ENCODE measurements at regions not wholly inside any gene's neighbourhood (a gene's known extent, or its start where the extent isn't known, plus 50 kb on each side); places are given as distances from the start of the nearest gene placed in this dataset.

DNA sequence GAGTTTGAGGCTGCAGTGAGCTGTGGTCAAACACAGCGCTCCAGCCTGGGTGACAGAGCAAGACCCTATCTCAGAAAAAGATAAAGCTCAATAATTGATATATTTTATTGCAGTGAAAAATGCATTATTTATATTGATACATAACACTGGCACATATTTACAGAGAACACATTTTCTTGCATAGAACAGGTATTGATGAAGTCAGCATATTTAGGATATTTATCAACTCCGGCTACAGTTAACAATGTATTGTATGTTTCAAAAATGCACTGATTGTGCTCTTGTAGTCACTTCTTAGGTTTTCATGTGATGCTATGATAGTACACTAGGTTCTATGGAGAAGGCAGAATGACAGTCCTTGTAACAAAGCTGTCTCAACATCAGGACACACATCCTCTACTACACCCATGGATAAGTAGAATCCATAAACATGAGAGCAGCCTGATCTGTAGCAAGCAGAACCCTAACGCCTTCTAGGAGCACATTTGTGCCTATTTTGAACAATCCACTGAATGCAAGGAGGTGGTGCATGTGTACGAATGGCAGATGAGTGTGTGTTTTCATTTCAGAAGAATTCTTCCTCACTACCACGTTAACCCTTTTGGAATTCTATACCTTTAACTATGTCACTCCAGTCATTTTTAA, 586.1 kb upstream of the CELF2 start:
- no peak for ATAC-seq
- Mint-ChIP-seq H3K27ac (no peak overlapping the region), H3K36me3 (no peaks in the 10 kb centered on the region), H3K9me3 (no peaks in the 10 kb centered on the region)
- DNase-seq (ENCODE audit: low spot score in 2 of 2) = no peak

DNA sequence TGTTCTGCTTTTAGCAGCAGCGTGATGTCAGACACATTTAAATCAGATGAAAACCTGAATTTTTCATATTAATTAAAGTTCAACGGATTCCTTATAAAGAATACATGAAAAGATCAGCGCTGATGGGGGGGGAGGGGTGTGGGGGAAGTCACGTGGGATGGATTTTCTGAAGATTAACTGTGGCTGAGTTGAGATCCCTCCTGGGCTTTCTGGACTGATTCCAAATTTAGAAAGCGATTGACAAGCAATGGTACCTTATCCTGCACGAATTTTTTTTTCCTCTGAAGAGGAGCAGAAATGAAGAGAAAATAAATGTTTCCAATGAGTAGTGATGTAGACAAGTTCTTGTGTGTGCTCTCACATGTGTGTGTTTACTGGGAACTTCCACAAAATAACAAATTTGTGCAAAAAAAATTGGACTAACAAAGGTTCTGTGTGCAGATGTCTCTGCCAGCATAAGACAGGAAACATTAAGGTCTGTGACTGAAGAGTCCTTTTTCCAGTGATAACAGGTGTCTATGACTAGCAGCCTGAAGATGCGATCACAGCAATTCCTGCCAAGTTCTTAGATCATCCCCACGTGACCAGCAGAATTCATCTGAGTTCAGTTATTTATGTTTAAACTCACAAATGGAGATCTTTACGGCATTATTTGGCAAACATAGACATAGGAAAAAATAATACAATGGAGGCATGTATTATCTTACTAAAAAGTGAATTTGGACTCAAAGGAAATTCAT, 585.2 kb upstream of the CELF2 start:
- DNase-seq (ENCODE audit: low spot score in 2 of 2) (no peak), ATAC-seq (no peak)
- Mint-ChIP-seq H3K36me3 (no peaks in the 10 kb centered on the region), H3K9me3 (no peaks in the 10 kb centered on the region), H3K27ac (no peak overlapping the region)

DNA sequence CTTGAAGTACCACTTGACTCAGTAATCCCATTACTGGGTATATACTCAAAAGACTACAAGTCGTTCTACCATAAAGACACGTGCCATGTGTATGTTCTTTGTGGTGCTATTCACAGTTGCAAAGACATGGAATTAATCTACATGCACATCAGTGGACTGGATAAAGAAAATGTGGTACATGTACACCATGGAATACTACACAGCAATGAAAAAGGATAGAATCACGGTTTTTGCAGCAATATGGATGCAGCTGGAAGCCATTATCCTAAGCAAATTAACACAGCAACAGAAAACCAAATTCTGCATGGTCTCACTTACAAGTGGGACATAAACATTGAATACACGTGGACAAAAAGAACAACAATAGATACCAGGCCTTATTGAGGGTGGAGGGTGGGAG, 583.4 kb upstream of the CELF2 start:
- ATAC-seq = no peak
- H3K36me3 Mint-ChIP-seq = no peaks in the 10 kb centered on the region
- DNase-seq (ENCODE audit: low spot score in 2 of 2) = no peak
- no peaks in the 10 kb centered on the region for H3K9me3 Mint-ChIP-seq
- no peak overlapping the region for H3K27ac Mint-ChIP-seq

DNA sequence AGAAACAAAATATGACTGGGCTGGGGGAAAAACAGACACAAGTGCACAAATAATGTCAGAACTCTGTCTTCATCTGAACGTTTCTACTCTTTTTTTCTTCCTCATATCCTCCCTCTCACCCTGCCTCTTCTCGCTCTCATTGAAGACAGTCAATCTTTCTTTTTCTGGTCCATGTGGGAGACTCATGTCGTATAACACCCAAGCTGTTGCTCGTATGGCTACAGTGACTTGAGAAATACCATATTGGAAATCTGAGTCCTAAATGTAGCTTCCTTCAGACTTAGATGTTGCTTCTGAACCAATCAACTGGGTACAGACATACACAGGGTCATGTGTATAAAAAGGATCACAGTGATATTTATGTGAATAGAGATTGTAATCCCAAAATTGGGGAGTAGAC, 579.8 kb upstream of the CELF2 start:
- no peak for ATAC-seq
- Mint-ChIP-seq H3K9me3 (no peaks in the 10 kb centered on the region), H3K27ac (no peak overlapping the region), H3K36me3 (no peaks in the 10 kb centered on the region)
- DNase-seq (ENCODE audit: low spot score in 2 of 2) = no peak

DNA sequence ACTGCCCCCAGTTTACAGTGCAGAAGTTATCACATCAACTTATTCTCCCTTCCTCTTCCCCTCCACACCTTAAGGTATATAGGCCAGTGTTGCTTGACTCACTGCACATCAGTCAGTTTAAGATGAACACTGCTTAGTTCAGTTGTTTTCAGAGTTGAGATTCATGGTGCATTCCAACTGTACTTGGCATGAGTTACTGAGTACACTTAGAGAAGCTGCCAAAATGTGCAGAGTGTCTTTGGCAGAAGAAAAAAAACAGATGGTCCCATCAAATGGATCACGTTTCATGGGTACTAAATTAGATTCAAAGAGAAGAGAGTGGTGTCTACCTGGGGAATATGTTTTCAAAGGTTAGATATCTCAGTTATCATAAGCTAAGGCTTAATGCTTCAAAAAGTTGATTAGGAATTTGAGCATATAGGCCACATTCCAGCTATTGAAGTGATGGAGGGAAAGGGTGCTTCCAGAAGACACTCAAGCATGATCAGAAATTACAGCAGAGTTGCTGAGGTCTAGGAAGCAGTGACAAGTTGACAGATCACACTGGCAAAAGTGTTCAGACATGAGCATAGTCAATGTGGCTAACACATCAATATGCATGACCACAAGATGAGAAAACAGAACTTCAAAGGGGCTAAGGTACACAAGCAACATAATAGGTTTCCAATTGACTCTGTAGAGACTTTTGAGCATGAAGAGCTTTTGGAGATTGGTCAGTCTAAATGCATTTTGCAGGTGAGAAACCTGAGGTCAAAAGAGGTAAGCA, 579.2 kb upstream of the CELF2 start:
- H3K9me3 Mint-ChIP-seq = no peaks in the 10 kb centered on the region
- peak in 1 of 2 donors; percentile 64 for ATAC-seq

DNA sequence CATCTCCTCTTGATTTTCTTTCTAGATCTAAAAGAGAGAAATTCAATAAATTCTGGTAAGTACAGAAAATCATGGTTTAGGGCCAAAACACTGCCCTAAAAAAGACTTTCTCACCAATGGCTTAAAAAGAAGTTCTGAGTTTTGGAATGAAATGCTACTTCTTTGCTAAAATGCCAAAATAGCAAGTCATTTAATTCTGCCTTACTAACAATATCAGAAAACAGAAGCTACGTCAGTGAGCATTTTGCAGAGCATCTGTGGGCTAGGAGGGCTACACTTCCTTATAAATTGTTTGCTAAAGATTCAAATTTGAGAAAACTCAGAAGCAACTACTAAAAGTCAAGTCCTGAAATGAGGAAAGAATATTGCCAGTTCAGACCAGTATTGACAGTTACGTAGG, 560.8 kb upstream of the CELF2 start:
- Mint-ChIP-seq H3K27ac (no peak overlapping the region), H3K36me3 (peaks cover 0 to 6% of the 10 kb centered on the region in 2 donors), H3K9me3 (peaks cover 5 to 15% of the 10 kb centered on the region in 2 donors)
- DNase-seq (ENCODE audit: low spot score in 2 of 2) = no peak
- ATAC-seq = no peak

More for the DNA sequence above, 579.2 kb upstream of the CELF2 start:
- H3K27ac Mint-ChIP-seq = no peak overlapping the region
- H3K36me3 Mint-ChIP-seq = no peaks in the 10 kb centered on the region
- DNase-seq (ENCODE audit: low spot score in 2 of 2) = no peak

DNA sequence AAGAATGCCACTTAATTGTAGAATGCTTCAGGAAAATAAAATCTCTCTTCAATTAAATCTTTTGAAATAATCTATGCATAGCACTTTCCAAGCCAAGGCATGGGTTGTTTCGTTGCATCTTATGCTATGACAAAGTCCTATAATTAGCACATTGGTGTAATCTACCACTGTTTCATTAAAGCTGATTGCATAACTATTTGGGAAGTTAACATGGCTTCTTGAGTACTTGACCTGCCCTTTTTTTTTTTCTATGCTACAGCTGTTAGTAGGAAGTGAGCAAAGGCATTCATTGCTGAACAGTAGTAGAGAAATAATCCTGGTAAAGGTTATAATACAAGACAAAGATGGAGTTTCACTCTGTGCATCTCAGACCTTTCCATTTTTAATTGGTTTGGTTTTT, 557.2 kb upstream of the CELF2 start:
- H3K9me3 Mint-ChIP-seq = no peaks in the 10 kb centered on the region
- ATAC-seq (no peak), DNase-seq (ENCODE audit: low spot score in 2 of 2) (no peak)
- no peaks in the 10 kb centered on the region for H3K36me3 Mint-ChIP-seq
- no peak overlapping the region for H3K27ac Mint-ChIP-seq

DNA sequence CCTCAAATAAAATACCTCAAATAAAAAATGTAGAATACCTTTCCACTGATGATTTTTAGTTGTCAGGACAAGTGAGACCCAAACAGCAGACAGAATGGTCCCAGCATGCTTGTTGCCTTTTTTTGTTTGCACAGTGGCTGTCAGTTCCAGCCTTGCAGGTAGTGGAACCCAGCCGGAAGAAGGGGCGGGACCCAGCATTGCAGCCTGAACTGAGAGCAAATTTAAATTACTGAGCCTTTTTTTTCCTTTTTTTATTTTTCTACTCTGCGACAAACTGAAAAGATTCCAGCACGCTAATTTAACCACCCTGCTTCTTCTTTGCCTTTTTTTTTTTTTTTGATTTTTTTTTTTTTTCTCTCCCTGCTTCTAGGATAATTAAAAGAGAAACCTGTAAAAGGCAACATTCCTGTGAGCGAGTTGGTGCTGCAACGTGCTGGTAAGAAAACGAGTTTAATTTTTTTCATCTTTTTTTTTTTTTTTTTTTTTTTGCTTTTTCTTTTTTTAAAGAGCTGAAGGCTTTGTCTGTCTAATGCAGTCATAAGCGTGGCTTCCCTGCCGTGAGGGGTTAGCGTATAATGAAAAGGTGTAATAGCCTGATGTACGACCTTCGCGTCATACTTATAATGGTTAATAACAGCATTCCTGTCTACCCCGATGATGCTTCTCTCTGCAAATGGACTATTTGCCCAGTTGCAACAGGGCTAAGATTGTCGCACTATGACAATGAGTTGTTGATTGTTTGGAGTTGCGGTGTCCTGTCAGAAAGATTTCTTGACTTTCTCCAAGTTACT, 555.3 kb upstream of the CELF2 start:
- Mint-ChIP-seq H3K27ac (no peak overlapping the region), H3K36me3 (no peaks in the 10 kb centered on the region), H3K9me3 (no peaks in the 10 kb centered on the region)
- DNase-seq (ENCODE audit: low spot score in 2 of 2) (no peak), ATAC-seq (no peak)

DNA sequence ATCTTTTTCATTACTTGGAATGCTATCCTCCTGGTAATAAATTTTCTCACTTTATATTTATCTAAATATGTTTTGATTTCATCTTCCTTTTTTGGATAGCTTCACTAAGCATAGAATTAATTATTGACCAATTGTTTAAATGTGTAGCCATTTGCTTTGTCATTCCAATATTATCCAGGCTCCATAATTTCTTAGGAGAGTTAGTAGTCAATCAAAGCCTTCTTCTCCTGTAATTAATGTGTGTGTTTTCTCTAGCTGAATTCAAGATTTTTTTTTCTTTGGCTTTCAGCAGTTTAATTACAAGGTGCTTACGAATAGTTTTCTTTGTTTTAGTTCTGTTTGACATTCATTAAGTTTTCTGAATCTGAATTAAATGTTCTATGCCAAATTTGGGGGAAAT, 545.9 kb upstream of the CELF2 start:
- Mint-ChIP-seq H3K27ac (no peak overlapping the region), H3K9me3 (peaks cover 10 to 12% of the 10 kb centered on the region in 2 donors), H3K36me3 (peaks cover 9 to 10% of the 10 kb centered on the region in 2 donors)
- ATAC-seq (no peak), DNase-seq (ENCODE audit: low spot score in 2 of 2) (no peak)

DNA sequence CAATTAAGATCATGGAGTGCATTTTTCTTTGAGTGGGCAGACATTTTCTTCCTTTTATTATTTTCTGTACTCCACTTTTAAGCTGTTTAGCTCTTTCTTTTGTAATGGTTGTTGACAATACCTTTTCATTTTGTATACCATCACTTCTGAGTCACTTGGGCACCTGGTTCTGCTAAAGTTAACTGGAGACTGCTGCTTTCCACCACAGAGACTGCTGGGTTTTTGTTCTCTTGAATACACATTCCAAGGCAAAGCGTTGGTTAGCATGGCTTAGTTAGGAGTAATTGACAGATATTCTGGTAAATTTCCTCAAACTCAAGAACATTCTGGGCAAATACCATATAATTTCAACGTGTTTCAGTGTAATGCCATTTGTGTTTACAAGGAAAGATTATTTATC, 541.9 kb upstream of the CELF2 start:
- Mint-ChIP-seq H3K9me3 (peaks cover 10 to 12% of the 10 kb centered on the region in 2 donors), H3K27ac (no peak overlapping the region), H3K36me3 (peaks cover 9 to 10% of the 10 kb centered on the region in 2 donors)
- DNase-seq (ENCODE audit: low spot score in 2 of 2) (no peak), ATAC-seq (no peak)

DNA sequence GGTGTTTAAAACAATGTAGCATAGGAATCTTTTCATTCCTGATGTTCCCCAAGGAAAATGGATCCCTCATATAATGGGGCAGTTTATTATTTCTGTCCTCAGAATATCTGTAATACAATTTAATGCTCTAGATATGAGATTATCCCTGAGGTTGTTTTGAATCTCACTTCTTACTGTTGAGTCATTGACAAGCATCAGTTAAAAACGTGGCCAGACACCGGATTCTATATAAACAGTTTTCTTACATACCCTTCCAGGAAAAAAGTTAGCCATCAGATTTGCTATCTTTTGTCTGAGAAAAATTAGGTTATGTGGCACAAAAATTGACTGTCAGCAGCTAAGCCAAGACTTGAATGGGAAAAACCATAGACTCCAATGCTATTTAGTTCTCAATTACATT, 539.8 kb upstream of the CELF2 start:
- ATAC-seq (no peak), DNase-seq (ENCODE audit: low spot score in 2 of 2) (no peak)
- Mint-ChIP-seq H3K9me3 (peaks cover 5 to 6% of the 10 kb centered on the region in 2 donors), H3K36me3 (peaks cover 5 to 7% of the 10 kb centered on the region in 2 donors), H3K27ac (no peak overlapping the region)

DNA sequence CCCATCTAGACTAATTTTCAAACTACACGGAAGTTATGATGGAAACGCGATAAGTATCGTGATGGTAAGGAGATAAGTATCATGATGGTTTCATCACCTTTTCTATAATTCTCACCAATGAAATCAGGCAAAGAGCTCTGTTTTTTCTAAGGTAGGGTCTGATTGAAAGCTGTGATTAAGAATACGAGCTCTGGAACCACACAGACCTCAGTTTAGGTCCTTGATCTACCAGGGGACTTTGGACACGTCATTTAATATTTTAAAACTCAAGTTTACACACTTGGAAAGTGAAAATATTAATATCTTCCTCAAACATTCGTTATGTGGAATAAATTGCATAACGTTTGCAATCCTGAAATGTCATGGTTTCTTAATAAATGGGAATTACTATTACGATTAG, 538.2 kb upstream of the CELF2 start:
- Mint-ChIP-seq H3K36me3 (no peaks in the 10 kb centered on the region), H3K9me3 (no peaks in the 10 kb centered on the region), H3K27ac (no peak overlapping the region)
- ATAC-seq (no peak), DNase-seq (ENCODE audit: low spot score in 2 of 2) (no peak)

DNA sequence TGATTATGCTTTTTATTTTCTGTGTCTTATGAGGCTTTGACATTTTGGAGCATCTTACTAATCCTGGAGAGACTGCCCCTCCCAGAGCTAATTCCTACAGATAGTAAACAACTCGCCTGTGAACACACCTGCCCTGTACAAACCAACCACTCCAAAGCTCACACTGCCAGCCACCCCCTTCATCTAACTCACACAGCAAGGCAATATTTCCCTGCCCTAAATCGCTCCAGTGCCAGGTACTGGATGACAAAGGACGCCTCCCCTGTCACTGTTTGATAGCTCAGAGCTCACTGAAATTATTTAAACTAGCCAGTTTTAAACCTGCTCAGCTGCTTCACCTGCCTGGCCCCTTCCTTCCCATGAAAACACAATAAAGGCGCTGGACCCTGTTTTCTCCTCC, 535.1 kb upstream of the CELF2 start:
- ATAC-seq (no peak), DNase-seq (ENCODE audit: low spot score in 2 of 2) (no peak)
- Mint-ChIP-seq H3K9me3 (no peaks in the 10 kb centered on the region), H3K27ac (no peak overlapping the region), H3K36me3 (no peaks in the 10 kb centered on the region)

DNA sequence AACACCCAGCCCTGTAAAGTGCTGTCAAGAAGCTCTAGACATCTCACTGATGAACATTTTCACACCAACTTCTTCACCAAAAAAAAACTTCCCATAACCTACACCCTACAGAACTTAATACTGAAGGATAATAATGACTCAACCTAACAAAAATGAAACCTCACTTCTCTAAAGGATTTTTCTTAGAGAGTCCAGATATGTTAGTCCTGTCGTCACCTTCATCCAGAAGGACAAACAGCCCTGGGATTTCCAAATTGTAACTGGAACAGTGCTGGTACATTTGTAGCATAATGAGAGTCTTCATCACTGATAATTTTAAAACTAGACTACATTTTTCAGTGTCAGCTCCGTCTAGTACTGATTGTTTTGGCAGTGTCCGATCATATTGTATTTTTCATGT, 528.6 kb upstream of the CELF2 start:
- ATAC-seq = no peak
- H3K27ac Mint-ChIP-seq = no peak overlapping the region
- DNase-seq (ENCODE audit: low spot score in 2 of 2) = no peak
- H3K9me3 Mint-ChIP-seq = peaks cover 0 to 3% of the 10 kb centered on the region in 2 donors
- no peaks in the 10 kb centered on the region for H3K36me3 Mint-ChIP-seq

DNA sequence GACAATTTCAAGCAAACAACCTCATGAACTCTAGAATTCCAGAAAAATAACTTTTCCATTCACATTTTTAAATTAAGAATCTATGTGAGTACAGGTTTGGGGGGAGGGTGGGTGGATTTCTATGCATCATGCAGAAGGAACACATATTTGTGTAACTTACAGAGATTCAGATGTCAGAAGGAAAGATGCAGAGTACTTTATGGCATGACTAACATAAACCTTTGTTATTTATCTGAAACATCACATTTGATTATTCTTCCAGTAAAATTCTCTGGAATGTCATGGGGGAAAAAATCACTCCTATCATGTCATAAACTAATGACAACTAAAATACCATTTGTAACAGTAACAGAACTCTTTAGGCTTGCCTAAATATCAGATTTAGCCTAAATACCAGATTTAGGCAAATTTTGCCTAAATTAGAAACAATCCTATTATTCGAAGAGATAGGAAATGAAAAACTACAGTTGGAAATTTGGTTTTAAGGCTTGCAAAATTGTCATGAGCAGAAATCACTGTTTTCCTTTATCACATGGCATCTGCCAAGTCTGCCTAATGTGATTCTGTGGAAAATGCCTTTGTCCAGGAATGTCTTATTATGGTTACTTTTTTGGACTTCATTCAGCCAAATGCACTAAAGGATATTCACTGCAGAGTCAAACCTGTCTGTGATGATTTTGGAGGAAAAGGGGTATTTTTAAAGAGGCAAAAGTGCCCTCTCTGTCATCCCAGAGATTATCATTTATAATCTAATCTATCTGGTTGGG, 527.7 kb upstream of the CELF2 start:
- Mint-ChIP-seq H3K9me3 (peaks cover 0 to 3% of the 10 kb centered on the region in 2 donors), H3K27ac (no peak overlapping the region), H3K36me3 (no peaks in the 10 kb centered on the region)
- DNase-seq (ENCODE audit: low spot score in 2 of 2) (no peak), ATAC-seq (no peak)

DNA sequence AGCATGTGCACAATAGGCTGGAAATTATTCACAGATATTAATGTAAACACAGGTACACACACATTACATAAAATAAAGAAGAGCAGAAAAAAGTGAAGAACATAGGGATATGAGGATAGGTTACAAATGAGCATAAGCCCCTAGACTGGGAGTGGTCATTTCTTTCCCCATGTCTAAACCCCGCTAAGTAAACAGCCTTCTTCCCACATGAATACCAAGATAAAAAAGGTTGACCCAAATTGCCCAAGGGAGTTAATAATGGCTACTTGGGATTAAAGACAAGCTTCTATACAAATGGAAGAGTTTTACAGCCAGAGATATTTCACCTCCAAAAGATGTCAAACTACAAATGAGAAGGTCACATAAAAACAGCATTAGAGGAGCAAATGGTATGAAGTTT, 527.1 kb upstream of the CELF2 start:
- H3K27ac Mint-ChIP-seq = no peak overlapping the region

More for the DNA sequence above, 527.1 kb upstream of the CELF2 start:
- H3K9me3 Mint-ChIP-seq = peaks cover 0 to 3% of the 10 kb centered on the region in 2 donors
- no peaks in the 10 kb centered on the region for H3K36me3 Mint-ChIP-seq
- DNase-seq (ENCODE audit: low spot score in 2 of 2) (no peak), ATAC-seq (no peak)

Measured in activated naive CD4-positive, alpha-beta T cell treated with anti-CD3 and anti-CD28 coated beads, Interleukin-2, amount 50 U/mL, for 72 hours (primary cell).